ENCODE measurements at regions not wholly inside any gene's neighbourhood (a gene's known extent, or its start where the extent isn't known, plus 50 kb on each side); places are given as distances from the start of the nearest gene placed in this dataset.
"Not testable (repeated sequence)": the region's sequence is repeated elsewhere in the genome, so short reads cannot be mapped to it uniquely, and the experiment has no call there.

DNA sequence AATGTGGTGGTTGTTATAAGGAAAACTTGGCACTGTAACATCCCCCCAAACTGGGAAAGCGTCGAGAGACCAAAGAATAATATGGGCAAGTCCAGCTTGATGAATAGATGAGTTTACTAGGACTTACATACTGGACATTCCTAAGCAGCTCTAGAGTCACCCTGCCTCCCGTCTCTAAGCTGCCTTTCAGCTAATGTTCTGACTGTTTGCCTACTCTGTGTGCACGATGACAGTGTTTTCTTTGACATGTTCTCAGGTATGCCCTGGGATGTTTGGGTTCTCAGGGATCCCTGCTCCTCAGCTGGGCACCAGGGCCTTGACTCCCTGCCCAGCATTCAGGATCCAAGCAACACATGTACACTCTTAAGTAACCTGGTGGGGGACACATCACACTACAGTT is 87.5 kb downstream of the MRPL57 start:
- not testable (repeated sequence) for H3K9me3 ChIP-seq (ENCODE audit: control insufficient read depth, low read length); H3K4me1 ChIP-seq (ENCODE audit: control insufficient read depth, insufficient read depth, low read length, poor library complexity, severe bottlenecking); H3K36me3 ChIP-seq (ENCODE audit: control insufficient read depth, insufficient read depth, low read length); H3K4me3 ChIP-seq (ENCODE audit: extremely low read depth, insufficient read depth, low read length, poor library complexity, severe bottlenecking); H3K27ac ChIP-seq (ENCODE audit: low read depth, low read length, severe bottlenecking)
- no CpG with 5 or more reads among the region's 4 CpGs for WGBS, 2 experiments (ENCODE audit: insufficient coverage in 2 of 2)

DNA sequence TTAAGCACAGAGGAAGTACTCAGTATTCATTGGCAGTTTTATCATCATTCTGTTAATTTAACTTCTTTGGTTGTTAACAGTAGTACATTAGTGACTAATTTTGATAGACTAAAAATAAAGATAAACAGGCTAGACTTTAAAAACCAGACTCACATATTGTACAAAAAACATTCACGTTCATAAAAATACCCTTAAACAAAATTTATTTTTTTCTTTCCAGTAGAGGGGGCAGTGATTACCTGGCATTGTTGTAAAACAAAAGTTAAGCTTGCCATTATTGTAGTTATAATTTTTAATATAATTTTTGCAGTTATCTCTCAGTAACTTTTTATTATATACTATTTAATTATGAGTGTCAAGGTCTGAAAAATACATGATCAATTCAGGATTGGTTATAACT is 92.0 kb downstream of the MRPL57 start:
- not testable (repeated sequence) for H3K36me3 ChIP-seq (ENCODE audit: control insufficient read depth, insufficient read depth, low read length); H3K4me3 ChIP-seq (ENCODE audit: extremely low read depth, insufficient read depth, low read length, poor library complexity, severe bottlenecking); H3K9me3 ChIP-seq (ENCODE audit: control insufficient read depth, low read length); H3K4me1 ChIP-seq (ENCODE audit: control insufficient read depth, insufficient read depth, low read length, poor library complexity, severe bottlenecking); H3K27ac ChIP-seq (ENCODE audit: low read depth, low read length, severe bottlenecking)
- no CpG with 5 or more reads among the region's 1 CpG for WGBS, 2 experiments (ENCODE audit: insufficient coverage in 2 of 2)

DNA sequence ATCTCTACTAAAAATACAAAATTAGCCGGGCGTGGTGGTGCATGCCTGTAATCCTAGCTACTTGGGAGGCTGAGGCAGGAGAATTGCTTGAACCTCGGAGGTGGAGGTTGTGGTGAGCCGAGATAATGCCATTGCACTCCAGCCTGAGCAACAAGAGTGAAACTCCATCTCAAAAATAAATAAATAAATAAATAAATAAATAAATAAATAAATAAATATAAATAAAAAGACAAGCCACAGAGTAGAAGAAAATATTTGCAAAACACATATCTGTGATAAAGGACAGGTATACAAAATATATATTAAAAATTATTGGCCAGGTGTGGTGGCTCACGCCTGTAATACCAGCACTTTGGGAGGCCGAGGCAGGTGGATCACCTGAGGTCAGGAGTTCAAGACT is 96.0 kb downstream of the MRPL57 start:
- not testable (repeated sequence) for H3K27ac ChIP-seq (ENCODE audit: low read depth, low read length, severe bottlenecking); H3K36me3 ChIP-seq (ENCODE audit: control insufficient read depth, insufficient read depth, low read length); H3K4me1 ChIP-seq (ENCODE audit: control insufficient read depth, insufficient read depth, low read length, poor library complexity, severe bottlenecking); H3K9me3 ChIP-seq (ENCODE audit: control insufficient read depth, low read length); H3K4me3 ChIP-seq (ENCODE audit: extremely low read depth, insufficient read depth, low read length, poor library complexity, severe bottlenecking)
- 88% methylated on average over 2 of the region's 6 CpGs; no CpG with 5 or more reads in 1 of the 2 experiments for WGBS, 2 experiments (ENCODE audit: insufficient coverage in 2 of 2)

DNA sequence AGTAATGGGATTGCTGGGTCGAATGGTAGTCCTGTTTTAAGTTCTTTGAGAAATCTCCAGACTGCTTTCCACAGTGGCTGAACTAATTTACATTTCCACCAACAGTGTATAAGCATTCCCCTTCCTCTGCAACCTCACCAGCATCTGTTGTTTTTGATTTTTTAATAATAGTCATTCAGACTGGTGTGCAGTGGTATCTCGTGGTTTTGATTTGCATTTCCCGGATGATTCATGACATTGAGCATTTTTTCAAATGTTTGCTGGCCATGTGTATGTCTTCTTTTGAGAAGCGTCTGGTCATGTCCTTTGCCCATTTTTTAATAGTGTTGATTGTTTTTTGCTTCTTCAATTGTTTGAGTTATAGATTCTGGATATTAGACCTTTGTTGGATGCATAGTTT is 98.0 kb downstream of the MRPL57 start:
- H3K4me1 ChIP-seq (ENCODE audit: control insufficient read depth, insufficient read depth, low read length, poor library complexity, severe bottlenecking), result not testable (repeated sequence)
- WGBS, 2 experiments (ENCODE audit: insufficient coverage in 2 of 2), result 83 to 100% methylated on average over 2 to 3 of the region's 4 CpGs

DNA sequence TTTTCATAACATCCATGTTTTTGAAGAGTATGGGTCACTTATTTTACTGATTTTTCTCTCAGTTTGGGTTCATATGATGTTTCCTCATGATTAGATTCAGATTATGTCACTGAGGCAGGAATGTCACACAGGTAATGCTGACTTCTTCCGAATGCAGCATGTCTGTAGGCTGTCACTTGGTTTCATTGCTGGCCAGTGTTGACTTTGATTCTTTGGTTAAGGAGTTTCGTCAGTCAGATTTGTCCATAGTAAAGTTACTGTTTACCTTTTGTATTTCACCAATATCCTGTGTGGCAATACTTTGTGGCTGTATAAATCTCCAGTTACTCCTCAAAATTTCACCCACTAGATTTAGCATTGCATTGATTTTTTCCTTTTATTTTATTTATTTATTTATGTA is 105.6 kb downstream of the MRPL57 start:
- WGBS, 2 experiments (ENCODE audit: insufficient coverage in 2 of 2), result 71 to 86% methylated on average over 1 of the region's 2 CpGs

More for the DNA sequence above, 98.0 kb downstream of the MRPL57 start:
- not testable (repeated sequence) for H3K9me3 ChIP-seq (ENCODE audit: control insufficient read depth, low read length); H3K27ac ChIP-seq (ENCODE audit: low read depth, low read length, severe bottlenecking); H3K36me3 ChIP-seq (ENCODE audit: control insufficient read depth, insufficient read depth, low read length); H3K4me3 ChIP-seq (ENCODE audit: extremely low read depth, insufficient read depth, low read length, poor library complexity, severe bottlenecking)

DNA sequence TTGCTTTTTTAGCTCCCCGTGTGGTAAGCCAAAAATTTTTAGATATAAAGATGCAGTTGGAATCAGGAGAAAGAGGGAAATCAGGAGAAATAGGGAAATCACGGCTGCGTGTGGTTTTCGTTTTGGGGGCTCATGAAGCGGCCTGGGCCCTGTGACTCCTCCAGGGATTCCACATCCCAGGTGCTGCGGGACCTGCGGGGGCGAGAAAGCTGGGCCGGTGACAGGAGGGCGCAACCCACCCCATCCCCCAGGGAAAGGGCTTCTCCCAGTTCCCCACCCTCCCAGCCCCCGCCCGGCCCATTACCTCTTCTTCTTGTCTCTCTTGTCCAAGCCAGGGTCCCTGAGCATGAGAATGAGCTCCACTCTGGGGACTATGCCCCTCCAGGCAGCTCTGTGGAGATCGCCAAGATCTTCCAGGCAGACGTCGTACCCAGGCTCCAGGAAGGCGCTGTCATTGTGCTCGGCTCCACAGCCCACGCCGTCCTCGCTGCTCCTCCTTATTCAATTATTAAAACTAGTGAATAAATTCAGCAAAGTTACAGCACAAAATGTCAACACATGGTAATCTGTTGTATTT is 111.0 kb downstream of the MRPL57 start:
- Histone ChIP-seq H3K36me3 (ENCODE audit: control insufficient read depth, insufficient read depth, low read length) (no peaks in the 10 kb centered on the region), H3K4me3 (ENCODE audit: extremely low read depth, insufficient read depth, low read length, poor library complexity, severe bottlenecking) (no peak overlapping the region), H3K4me1 (ENCODE audit: control insufficient read depth, insufficient read depth, low read length, poor library complexity, severe bottlenecking) (no peaks in the 10 kb centered on the region), H3K9me3 (ENCODE audit: control insufficient read depth, low read length) (no peaks in the 10 kb centered on the region), H3K27ac (ENCODE audit: low read depth, low read length, severe bottlenecking) (no peak overlapping the region)
- 84 to 89% methylated on average over 11 to 14 of the region's 20 CpGs for WGBS, 2 experiments (ENCODE audit: insufficient coverage in 2 of 2)

More for the DNA sequence above, 105.6 kb downstream of the MRPL57 start:
- Histone ChIP-seq H3K4me1 (ENCODE audit: control insufficient read depth, insufficient read depth, low read length, poor library complexity, severe bottlenecking) (no peaks in the 10 kb centered on the region), H3K36me3 (ENCODE audit: control insufficient read depth, insufficient read depth, low read length) (no peaks in the 10 kb centered on the region), H3K4me3 (ENCODE audit: extremely low read depth, insufficient read depth, low read length, poor library complexity, severe bottlenecking) (no peak overlapping the region), H3K27ac (ENCODE audit: low read depth, low read length, severe bottlenecking) (no peak overlapping the region), H3K9me3 (ENCODE audit: control insufficient read depth, low read length) (no peaks in the 10 kb centered on the region)

DNA sequence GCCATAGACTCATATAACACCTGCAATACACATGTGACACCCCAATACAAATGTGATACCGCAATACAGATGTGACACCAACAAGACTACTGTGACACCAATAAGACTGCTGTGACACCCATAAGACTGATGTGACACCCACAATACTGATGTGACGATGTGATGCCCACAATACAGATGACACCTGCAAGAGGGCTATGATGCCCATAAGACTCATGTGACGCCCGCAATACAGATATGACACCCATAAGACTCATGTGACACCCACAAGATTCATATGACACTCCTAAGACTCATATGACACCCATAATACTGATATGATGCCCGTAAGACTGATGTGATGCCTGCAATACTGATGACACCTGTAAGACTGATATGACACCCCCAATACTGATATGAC is 113.0 kb downstream of the MRPL57 start:
- Histone ChIP-seq H3K27ac (ENCODE audit: low read depth, low read length, severe bottlenecking) (no peak overlapping the region), H3K36me3 (ENCODE audit: control insufficient read depth, insufficient read depth, low read length) (no peaks in the 10 kb centered on the region), H3K4me1 (ENCODE audit: control insufficient read depth, insufficient read depth, low read length, poor library complexity, severe bottlenecking) (no peaks in the 10 kb centered on the region), H3K9me3 (ENCODE audit: control insufficient read depth, low read length) (no peaks in the 10 kb centered on the region), H3K4me3 (ENCODE audit: extremely low read depth, insufficient read depth, low read length, poor library complexity, severe bottlenecking) (no peak overlapping the region)
- WGBS, 2 experiments (ENCODE audit: insufficient coverage in 2 of 2), result 86 to 92% methylated on average over 2 to 3 of the region's 5 CpGs

DNA sequence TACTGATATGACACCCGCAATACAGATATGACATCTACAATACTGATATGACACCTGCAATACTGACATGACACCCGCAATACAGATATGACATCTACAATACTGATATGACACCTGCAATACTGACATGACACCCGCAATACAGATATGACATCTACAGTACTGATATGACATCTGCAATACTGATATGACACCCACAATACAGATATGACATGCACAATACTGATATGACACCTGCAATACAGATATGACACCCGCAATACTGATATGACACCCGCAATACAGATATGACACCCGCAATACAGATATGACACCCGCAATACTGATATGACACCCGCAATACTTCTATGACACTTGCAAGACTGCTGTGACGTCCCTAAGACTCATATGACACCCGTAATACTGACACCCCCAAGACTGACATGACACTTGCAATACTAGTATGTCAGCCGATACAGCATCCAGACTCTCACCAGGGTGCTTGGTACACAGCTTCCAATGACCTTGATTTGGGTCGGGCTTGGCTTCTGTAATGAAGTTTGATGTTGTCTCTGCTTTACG is 114.1 kb downstream of the MRPL57 start:
- not testable (repeated sequence) for H3K36me3 ChIP-seq (ENCODE audit: control insufficient read depth, insufficient read depth, low read length); H3K4me3 ChIP-seq (ENCODE audit: extremely low read depth, insufficient read depth, low read length, poor library complexity, severe bottlenecking); H3K27ac ChIP-seq (ENCODE audit: low read depth, low read length, severe bottlenecking); H3K9me3 ChIP-seq (ENCODE audit: control insufficient read depth, low read length); H3K4me1 ChIP-seq (ENCODE audit: control insufficient read depth, insufficient read depth, low read length, poor library complexity, severe bottlenecking)
- 88 to 99% methylated on average over 9 to 10 of the region's 13 CpGs for WGBS, 2 experiments (ENCODE audit: insufficient coverage in 2 of 2)

DNA sequence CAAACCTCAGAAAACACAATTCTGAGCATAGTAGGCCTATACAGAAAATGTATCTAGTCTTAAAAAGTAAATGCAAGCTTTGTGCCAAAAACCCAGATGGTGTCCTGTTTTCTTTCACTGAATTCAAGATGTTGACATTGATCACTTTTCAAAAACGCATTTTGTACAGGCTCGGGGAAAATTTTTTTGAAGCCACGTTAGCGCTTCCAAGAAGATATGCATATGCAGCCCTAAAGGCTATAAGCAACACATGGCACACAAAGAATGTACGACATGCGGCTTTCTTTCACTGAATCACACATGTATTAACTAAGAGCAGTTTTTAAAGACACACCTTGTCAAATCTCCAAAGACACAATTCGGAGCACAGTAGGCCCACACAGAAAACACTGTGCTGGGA is 115.4 kb downstream of the MRPL57 start:
- Histone ChIP-seq H3K27ac (ENCODE audit: low read depth, low read length, severe bottlenecking) (no peak overlapping the region), H3K9me3 (ENCODE audit: control insufficient read depth, low read length) (no peaks in the 10 kb centered on the region), H3K4me3 (ENCODE audit: extremely low read depth, insufficient read depth, low read length, poor library complexity, severe bottlenecking) (no peak overlapping the region), H3K4me1 (ENCODE audit: control insufficient read depth, insufficient read depth, low read length, poor library complexity, severe bottlenecking) (no peaks in the 10 kb centered on the region), H3K36me3 (ENCODE audit: control insufficient read depth, insufficient read depth, low read length) (no peaks in the 10 kb centered on the region)
- 93% methylated on average over 4 to 5 of the region's 7 CpGs for WGBS, 2 experiments (ENCODE audit: insufficient coverage in 2 of 2)

DNA sequence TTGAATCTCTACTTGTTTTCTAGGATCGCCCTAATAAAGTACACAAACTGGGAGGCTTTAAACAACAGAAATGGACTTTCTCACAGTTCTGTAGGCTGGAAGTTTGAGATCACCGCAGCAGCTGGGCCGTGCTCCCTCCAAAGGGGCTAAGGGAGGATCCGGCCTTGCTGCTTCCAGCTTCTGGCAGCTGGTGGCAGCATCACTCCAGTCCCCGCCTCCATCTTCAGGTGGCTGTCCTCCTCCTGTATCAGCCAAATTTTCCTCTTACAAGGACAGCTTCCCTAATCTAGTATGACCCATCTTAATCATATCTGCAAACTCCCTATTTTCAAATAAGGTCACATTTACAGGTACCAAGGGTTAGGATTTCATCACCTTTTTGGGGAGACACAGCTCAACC is 120.5 kb downstream of the MRPL57 start:
- H3K4me3 ChIP-seq (ENCODE audit: extremely low read depth, insufficient read depth, low read length, poor library complexity, severe bottlenecking); H3K9me3 ChIP-seq (ENCODE audit: control insufficient read depth, low read length); H3K27ac ChIP-seq (ENCODE audit: low read depth, low read length, severe bottlenecking); H3K36me3 ChIP-seq (ENCODE audit: control insufficient read depth, insufficient read depth, low read length): not testable (repeated sequence)
- 18 to 29% methylated on average over 4 to 5 of the region's 5 CpGs for WGBS, 2 experiments (ENCODE audit: insufficient coverage in 2 of 2)
- H3K4me1 ChIP-seq (ENCODE audit: control insufficient read depth, insufficient read depth, low read length, poor library complexity, severe bottlenecking), result peaks cover 12% of the 10 kb centered on the region

DNA sequence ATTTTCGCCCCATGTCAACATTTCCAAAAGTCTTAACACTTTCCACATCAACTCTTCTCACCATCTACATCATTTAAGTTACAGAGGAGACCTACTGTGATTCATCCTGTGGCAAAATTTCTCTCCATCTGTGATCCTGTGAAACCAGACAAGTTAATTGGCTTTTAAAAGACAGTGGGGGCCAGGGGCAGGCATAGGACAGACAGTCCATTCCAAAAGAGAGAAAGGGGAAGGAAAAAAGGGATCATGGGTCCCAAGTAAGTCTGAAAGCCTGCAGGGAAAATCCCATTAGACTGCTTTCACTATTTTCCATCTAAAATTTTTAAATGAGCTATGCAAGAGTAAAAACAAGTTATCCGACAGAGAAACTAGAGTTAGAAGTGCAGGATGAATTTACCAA is 121.0 kb downstream of the MRPL57 start:
- no peaks in the 10 kb centered on the region for H3K36me3 ChIP-seq (ENCODE audit: control insufficient read depth, insufficient read depth, low read length)
- H3K27ac ChIP-seq (ENCODE audit: low read depth, low read length, severe bottlenecking), result peak overlapping the region; percentile 71
- peak overlapping the region; percentile 68 for H3K4me3 ChIP-seq (ENCODE audit: extremely low read depth, insufficient read depth, low read length, poor library complexity, severe bottlenecking)
- 94% methylated on average over 1 of the region's 2 CpGs; no CpG with 5 or more reads in 1 of the 2 experiments for WGBS, 2 experiments (ENCODE audit: insufficient coverage in 2 of 2)
- no peaks in the 10 kb centered on the region for H3K9me3 ChIP-seq (ENCODE audit: control insufficient read depth, low read length)
- H3K4me1 ChIP-seq (ENCODE audit: control insufficient read depth, insufficient read depth, low read length, poor library complexity, severe bottlenecking), result peaks cover 12% of the 10 kb centered on the region

Data from mesodermal cell (in vitro differentiated cells).